ENCODE measurements at regions not wholly inside any gene's neighbourhood (a gene's known extent, or its start where the extent isn't known, plus 50 kb on each side); places are given as distances from the start of the nearest gene placed in this dataset.

GRCh38 chr1:60959701-60960100 lies 122.7 kb upstream of the NFIA start:
- no peak for TF ChIP-seq MAX (CRISPR knock-in tag; IDR thresholded peaks at IDR 0.05)
- no peak for TF ChIP-seq TEAD4 (CRISPR knock-in tag; IDR thresholded peaks at IDR 0.05)
- TF ChIP-seq ELF4 (CRISPR knock-in tag; IDR thresholded peaks at IDR 0.05; ENCODE audit: low read depth): no peak
- no peak for TF ChIP-seq JUN (CRISPR knock-in tag; IDR thresholded peaks at IDR 0.05)
- no peak for TF ChIP-seq CTCF (IDR thresholded peaks at IDR 0.05)
